GM10266 (cell line): ENCODE measurements at regions not wholly inside any gene's neighbourhood (a gene's known extent, or its start where the extent isn't known, plus 50 kb on each side); places are given as distances from the start of the nearest gene placed in this dataset.

Experiments
- DNase-seq: peaks from one replicate; pipeline ENCODE4 v3.0.0; 2012; ENCODE audit errors: extremely low spot score
- CTCF ChIP-seq: IDR thresholded peaks from 2 replicates; pipeline ENCODE4 v1.5.1; 2012; ENCODE audit warnings: mild to moderate bottlenecking, low read depth; ENCODE audit not compliant: control insufficient read depth, insufficient read depth; ENCODE audit errors: missing control alignments

GRCh38 chr1:47569681-47570470, 132.0 kb downstream of the FOXD2 start:
- TF ChIP-seq CTCF = no peak
- DNase-seq = no peak

GRCh38 chr1:47571161-47571560, 133.3 kb downstream of the FOXD2 start:
- TF ChIP-seq CTCF = no peak
- DNase-seq = no peak

GRCh38 chr1:47571952-47572351, 134.1 kb downstream of the FOXD2 start:
- DNase-seq = no peak
- TF ChIP-seq CTCF = no peak

GRCh38 chr1:47572731-47573430, 135.0 kb downstream of the FOXD2 start:
- TF ChIP-seq CTCF = no peak
- no peak for DNase-seq

- no peak for TF ChIP-seq CTCF
- DNase-seq = no peak
Measured at GRCh38 chr1:47574451-47575165, 136.8 kb downstream of the FOXD2 start.

- no peak for DNase-seq
- TF ChIP-seq CTCF = no peak
Measured at GRCh38 chr1:47575855-47576757, 138.3 kb downstream of the FOXD2 start.
